PC-3 (cell line): ENCODE measurements at regions not wholly inside any gene's neighbourhood (a gene's known extent, or its start where the extent isn't known, plus 50 kb on each side); places are given as distances from the start of the nearest gene placed in this dataset.

Experiments used
- ATAC-seq: fragments of 200-7000 bp; cut with Tn5 transposase; 2 replicates; pipeline ENCODE4 v1.9.1; 2020; ENCODE audit warnings: mild to moderate bottlenecking, moderate library complexity
- BruUV-seq: library from RNA; stranded (reverse); fragments of 400-500 nt; replicated peaks from 2 replicates; lab custom pipeline; 2021; lab: Mats Ljungman, UMichigan
- CTCF ChIA-PET: fragments of 300-600 bp; sonication (Branson Sonifier 250); formaldehyde crosslinking; loops from one replicate; lab custom pipeline; 2022; ENCODE audit warnings: antibody characterized with exemption; lab: Charles Lee
- POLR2A ChIA-PET: fragments of 300-600 bp; sonication (Branson Sonifier 250); formaldehyde crosslinking; loops from one replicate; lab custom pipeline; 2022; ENCODE audit warnings: antibody characterized with exemption; ENCODE audit not compliant: unreplicated experiment; lab: Charles Lee
- DNase-seq: peaks from one replicate; pipeline ENCODE4 v3.0.0-alpha.2; 2015
- H2AFZ ChIP-seq: fragments of 300-600 bp; sonication (generic); 2 replicates; pipeline ENCODE4 v1.6.0; 2016; ENCODE audit warnings: antibody characterized with exemption, low read length
- H3F3A ChIP-seq: fragments of 300-600 bp; sonication (generic); one replicate; pipeline ENCODE4 v1.6.0; 2017; ENCODE audit warnings: antibody characterized with exemption, low read length, control low read depth, mild to moderate bottlenecking; ENCODE audit not compliant: unreplicated experiment
- H3K27ac ChIP-seq: fragments of 300-600 bp; sonication (generic); 2 replicates; pipeline ENCODE4 v1.5.1; 2016; ENCODE audit warnings: mild to moderate bottlenecking, low read length
- H3K27me3 ChIP-seq: fragments of 300-600 bp; sonication (generic); 2 replicates; pipeline ENCODE4 v1.6.1; 2016; ENCODE audit warnings: low read length, mixed read lengths
- H3K36me3 ChIP-seq: fragments of 300-600 bp; sonication (generic); 2 replicates; pipeline ENCODE4 v1.6.1; 2016; ENCODE audit warnings: low read depth, mixed run types, low read length, mixed read lengths
- H3K4me1 ChIP-seq: fragments of 300-600 bp; sonication (generic); 2 replicates; pipeline ENCODE4 v1.5.1; 2016; ENCODE audit warnings: low read length; ENCODE audit not compliant: insufficient read depth
- H3K4me2 ChIP-seq: fragments of 300-600 bp; sonication (generic); 2 replicates; pipeline ENCODE4 v1.6.0; 2016; ENCODE audit warnings: low read length
- H3K4me3 ChIP-seq: fragments of 300-600 bp; sonication (generic); 2 replicates; pipeline ENCODE4 v1.5.1; 2016; ENCODE audit warnings: mild to moderate bottlenecking, low read length, mixed read lengths
- H3K79me2 ChIP-seq: fragments of 300-600 bp; sonication (generic); 2 replicates; pipeline ENCODE4 v1.6.1; 2017; ENCODE audit warnings: low read length, mixed read lengths
- H3K9ac ChIP-seq: fragments of 300-600 bp; sonication (generic); 2 replicates; pipeline ENCODE4 v1.6.0; 2016; ENCODE audit warnings: mild to moderate bottlenecking, low read length
- H3K9me2 ChIP-seq: fragments of 300-600 bp; sonication (generic); replicated peaks from 2 replicates; pipeline ENCODE4 v1.6.1; 2016; ENCODE audit warnings: mixed run types, low read length, mixed read lengths
- H3K9me3 ChIP-seq: fragments of 300-600 bp; sonication (generic); 2 replicates; pipeline ENCODE4 v1.6.1; 2016; ENCODE audit warnings: low read length, mixed read lengths
- H4K20me1 ChIP-seq: fragments of 300-600 bp; sonication (generic); 2 replicates; pipeline ENCODE4 v1.6.1; 2016; ENCODE audit warnings: low read length, mixed read lengths
- CTCF ChIP-seq: fragments of 300-600 bp; sonication (generic); conservative IDR thresholded peaks from 2 replicates; pipeline ENCODE4 v1.5.1; 2017; ENCODE audit warnings: antibody characterized with exemption, low read depth, mild to moderate bottlenecking, low read length
- EZH2 ChIP-seq: fragments of 300-600 bp; sonication (generic); IDR thresholded peaks from one replicate; pipeline ENCODE4 v1.6.1; 2017; ENCODE audit warnings: antibody characterized with exemption, mild to moderate bottlenecking, low read length; ENCODE audit not compliant: unreplicated experiment
- EZH2phosphoT487 ChIP-seq: fragments of 300-600 bp; sonication (generic); IDR thresholded peaks from 2 replicates; pipeline ENCODE4 v1.6.1; 2018; ENCODE audit warnings: mild to moderate bottlenecking, antibody characterized with exemption, low read length, borderline replicate concordance
- intact Hi-C: fragments of 100-400 bp; cut with micrococcal nuclease; formaldehyde crosslinking; loops from 2 replicates; pipeline ENCODE4 v1.9.0; 2023

DNA sequence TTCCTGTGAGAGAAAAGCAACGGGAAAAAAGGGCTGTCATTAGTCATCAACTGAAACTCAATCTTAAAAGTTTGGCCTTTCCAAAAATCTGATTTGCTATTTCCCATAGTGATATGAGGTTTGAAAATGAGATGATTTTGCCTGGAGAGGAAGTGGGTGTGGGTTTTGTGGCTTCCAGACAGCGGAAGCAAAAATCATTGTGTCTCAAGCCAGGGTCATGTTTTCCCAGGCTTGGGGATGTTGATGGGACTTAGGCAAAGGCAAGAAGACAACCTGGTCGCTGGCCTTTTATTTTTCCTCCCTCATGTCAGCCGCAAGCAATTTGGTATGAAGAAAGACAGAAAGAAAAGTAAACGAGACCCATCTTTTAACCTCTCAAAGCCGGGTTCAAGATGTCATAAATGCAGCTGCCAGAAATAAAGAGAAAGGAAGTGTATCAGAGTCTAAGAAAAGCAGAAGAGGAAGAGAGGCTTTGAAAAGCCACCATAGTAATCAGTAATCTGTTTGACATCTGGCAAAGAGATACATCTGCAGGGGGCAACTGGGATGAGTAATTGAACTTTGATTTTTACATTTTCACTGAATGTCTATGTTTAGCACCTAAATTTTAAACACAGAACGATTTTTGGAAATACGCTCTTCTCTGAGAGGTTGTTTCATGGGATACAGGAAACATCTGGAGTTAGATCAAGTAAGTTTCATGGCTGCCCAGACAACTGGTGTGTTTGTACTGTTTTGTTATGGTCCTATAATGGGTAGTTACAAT, 521.6 kb upstream of the SLIT2 start:
- no peaks in the 10 kb centered on the region for H3F3A ChIP-seq
- intact Hi-C loops: no loop called here
- H3K36me3 ChIP-seq: no peaks in the 10 kb centered on the region
- H3K79me2 ChIP-seq: no peaks in the 10 kb centered on the region
- POLR2A ChIA-PET: no interaction called here
- H3K9me2 ChIP-seq: no peaks in the 10 kb centered on the region
- no peaks in the 10 kb centered on the region for H4K20me1 ChIP-seq
- no peak overlapping the region for H3K9ac ChIP-seq
- H3K27me3 ChIP-seq: no peaks in the 10 kb centered on the region
- BruUV-seq: no TSS peak
- H3K4me3 ChIP-seq: no peak overlapping the region
- H3K4me1 ChIP-seq: no peaks in the 10 kb centered on the region
- TF ChIP-seq CTCF (no peak), EZH2 (no peak), EZH2phosphoT487 (no peak)
- no peaks in the 10 kb centered on the region for H3K9me3 ChIP-seq
- no peak for ATAC-seq
- CTCF ChIA-PET: no interaction called here
- H3K4me2 ChIP-seq: no peak overlapping the region
- H3K27ac ChIP-seq: no peak overlapping the region
- no peak for DNase-seq
- no peak overlapping the region for H2AFZ ChIP-seq

DNA sequence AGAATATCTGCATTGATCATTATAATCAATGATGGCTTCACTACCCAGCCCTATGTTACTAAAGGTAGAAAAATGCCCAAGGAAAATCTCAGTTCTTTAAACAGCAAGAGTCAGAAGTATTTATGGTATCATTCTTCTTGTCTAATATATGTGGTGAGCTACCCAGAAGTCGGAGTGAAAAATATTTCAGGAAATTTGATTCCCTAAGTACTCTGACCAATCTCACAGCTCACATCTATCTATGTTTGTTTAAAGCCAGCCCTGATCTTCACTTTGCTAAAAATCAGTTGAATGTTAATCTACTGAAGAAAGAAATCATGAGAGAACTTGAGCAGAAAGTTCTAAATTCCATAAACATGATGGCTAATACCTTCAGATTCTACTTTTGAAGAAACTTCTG, 522.9 kb upstream of the SLIT2 start:
- CTCF ChIA-PET: no interaction called here
- BruUV-seq: no TSS peak

More for the DNA sequence above, 522.9 kb upstream of the SLIT2 start:
- Histone ChIP-seq H3K27me3 (no peaks in the 10 kb centered on the region), H3K4me1 (no peaks in the 10 kb centered on the region), H3K79me2 (no peaks in the 10 kb centered on the region), H4K20me1 (no peaks in the 10 kb centered on the region), H3K4me3 (no peak overlapping the region), H3K9ac (no peak overlapping the region), H3K36me3 (no peaks in the 10 kb centered on the region), H3K27ac (no peak overlapping the region), H3K9me2 (no peaks in the 10 kb centered on the region), H3K4me2 (no peak overlapping the region), H3K9me3 (no peaks in the 10 kb centered on the region), H2AFZ (no peak overlapping the region), H3F3A (no peaks in the 10 kb centered on the region)
- ATAC-seq: no peak
- TF ChIP-seq CTCF (no peak), EZH2 (no peak), EZH2phosphoT487 (no peak)
- no peak for DNase-seq
- POLR2A ChIA-PET: no interaction called here
- intact Hi-C loops: no loop called here
